NCI-H460 (cell line): ENCODE measurements at regions not wholly inside any gene's neighbourhood (a gene's known extent, or its start where the extent isn't known, plus 50 kb on each side); places are given as distances from the start of the nearest gene placed in this dataset.
"Not testable (repeated sequence)": the region's sequence is repeated elsewhere in the genome, so short reads cannot be mapped to it uniquely, and the experiment has no call there.

Source experiments
- DNase-seq: peaks from one replicate; pipeline ENCODE4 v3.0.0-alpha.2; 2016; ENCODE audit warnings: low read depth; ENCODE audit errors: extremely low read depth

GRCh38 chr17:51434434-51435170, 174.3 kb downstream of the UTP18 start:
- DNase-seq = no peak

- DNase-seq = no peak
Observed at GRCh38 chr17:51435171-51435552, 174.8 kb downstream of the UTP18 start.

DNA sequence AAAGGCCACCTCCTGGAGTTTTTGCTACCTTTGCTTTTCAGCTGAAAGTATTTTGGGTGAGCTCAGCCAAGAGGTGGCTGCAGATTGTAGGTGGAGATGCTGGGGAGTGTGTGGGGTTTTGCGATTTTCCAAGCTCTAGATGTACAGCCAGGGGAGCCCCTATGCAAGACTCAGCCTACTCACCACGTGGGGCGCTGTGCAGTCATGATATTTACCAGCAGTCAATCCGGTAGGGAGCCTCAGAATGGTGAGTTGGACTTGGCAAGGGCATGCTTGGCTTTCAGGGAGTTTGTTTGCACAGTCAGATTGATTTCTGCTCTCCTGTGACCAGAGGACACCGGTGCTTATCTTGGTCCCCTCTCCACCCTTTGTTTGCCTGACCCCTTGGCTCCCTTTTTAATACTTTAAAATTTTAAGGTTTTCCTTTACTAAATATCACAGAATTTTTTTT, 175.3 kb downstream of the UTP18 start:
- peak; percentile 74 for DNase-seq

- DNase-seq = no peak
Observed at GRCh38 chr17:51439395-51440229, 179.3 kb downstream of the UTP18 start.

DNA sequence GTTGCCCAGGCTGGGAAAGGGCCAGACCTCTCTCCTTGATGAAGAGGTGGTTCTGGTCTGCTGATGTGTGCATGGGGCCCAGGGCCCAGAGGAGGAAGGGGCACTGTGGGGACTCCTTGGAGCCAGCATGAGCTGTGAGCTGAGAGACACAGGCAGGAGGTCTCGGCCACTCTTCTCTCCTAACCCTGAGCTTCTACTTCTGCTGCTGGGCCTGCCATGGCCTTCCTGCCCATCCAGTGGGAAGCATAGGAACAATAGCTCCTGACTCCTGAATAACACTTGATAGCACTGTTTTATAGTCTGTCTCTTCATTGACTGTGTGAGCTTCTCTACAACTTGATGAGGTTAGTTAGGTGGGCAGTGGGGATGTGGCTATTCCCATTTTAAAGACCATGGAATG, 181.1 kb downstream of the UTP18 start:
- no peak for DNase-seq

DNA sequence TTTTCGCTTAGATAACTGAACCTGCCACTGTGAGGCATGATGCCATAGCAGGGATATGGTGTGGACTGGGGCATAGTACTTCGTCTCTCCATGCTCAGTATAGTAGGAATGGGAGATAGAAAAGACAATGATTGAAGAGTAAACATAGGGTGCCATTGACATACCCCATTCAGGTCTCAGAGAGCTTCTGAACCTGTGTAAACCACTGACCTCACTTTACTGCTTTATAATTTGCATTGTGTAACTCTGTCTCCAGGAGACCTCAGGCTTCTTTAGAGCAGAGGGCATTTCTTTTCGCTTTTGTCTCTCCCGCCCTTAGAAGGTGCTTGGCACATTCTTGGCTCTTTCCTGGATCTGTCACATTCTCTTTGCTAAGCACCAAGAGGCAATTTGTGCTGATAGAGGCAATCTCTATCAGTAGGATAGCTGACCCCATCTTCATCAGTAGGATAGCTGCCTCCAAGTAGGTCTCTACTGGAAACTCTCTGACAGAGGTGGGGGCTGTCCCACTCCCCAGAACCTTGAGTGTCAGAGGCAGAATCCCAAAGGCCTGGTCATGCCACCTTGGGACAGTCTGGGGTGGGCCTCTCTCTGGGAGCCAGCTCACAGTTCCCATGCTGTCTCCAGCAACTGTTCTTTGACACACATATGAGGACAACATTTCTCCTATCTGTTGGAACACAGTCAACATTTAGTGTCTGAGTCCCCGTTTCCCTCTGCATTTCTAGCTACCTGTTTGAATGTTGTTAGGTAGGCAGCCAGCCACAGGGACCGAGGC, 181.9 kb downstream of the UTP18 start:
- DNase-seq = no peak

GRCh38 chr17:51443646-51444045, 183.3 kb downstream of the UTP18 start:
- no peak for DNase-seq

DNA sequence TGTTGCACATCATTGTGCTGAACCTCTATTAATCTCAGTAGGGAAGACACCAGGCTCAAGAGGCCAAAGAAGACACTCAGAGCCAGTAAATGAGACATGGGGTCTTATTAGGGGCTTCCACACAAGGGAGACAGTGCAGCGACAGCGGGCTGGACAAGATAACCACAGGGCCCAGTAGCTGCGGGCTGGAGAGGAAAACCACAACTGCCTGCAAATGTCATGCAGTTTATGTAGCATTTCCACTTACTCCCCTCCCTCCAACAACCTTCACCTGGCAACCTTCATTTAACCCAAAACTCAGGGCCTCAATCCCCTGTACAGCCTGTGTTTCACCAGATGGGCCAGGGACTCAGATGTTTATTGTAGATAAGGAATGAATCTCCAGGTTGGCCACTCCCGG, 185.6 kb downstream of the UTP18 start:
- no peak for DNase-seq

- DNase-seq = no peak
Observed at GRCh38 chr17:51454456-51454978, 194.2 kb downstream of the UTP18 start.

DNA sequence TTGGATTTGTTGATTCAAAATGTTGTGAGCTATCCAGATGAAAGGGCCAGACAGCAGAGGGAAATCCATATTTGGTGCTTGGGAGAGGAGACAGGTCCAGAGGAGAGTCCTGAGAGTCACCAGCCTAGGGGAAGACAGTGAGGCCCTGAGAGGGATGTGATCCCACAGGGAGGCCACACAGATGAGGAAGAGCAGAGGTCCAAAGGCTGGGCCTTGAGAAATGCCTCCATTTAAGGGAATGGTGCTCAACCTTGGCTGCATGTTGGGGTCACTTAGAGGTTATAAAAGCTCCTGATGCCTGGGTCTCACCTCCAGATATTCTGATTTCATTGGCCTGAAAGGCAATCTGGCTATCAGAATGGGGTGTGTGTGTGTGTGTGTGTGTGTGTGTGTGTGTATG, 194.9 kb downstream of the UTP18 start:
- DNase-seq = no peak

DNA sequence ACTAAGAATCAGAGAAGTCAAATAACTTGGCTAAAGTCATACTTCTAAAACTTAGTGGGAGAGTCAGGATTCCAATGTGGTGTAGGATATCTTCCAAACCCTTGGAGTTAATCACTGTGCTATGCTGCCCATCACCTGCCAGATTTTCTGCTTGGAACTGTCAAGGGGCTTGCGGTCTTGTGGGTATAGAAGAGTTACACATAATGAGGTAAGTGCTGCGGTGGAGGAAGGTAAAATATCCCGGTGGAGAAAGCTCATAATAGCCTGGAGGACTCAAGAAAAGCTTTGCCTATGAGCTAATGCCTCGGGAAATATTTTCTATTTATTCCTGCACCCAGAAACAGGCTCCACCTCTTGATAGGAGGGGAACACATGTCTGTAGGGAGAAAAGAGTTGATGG, 195.6 kb downstream of the UTP18 start:
- no peak for DNase-seq

- no peak for DNase-seq
Observed at GRCh38 chr17:51456942-51457341, 196.6 kb downstream of the UTP18 start.

- DNase-seq = peak; percentile 65
Observed at GRCh38 chr17:51461578-51462004, 201.2 kb downstream of the UTP18 start.

- no peak for DNase-seq
Observed at GRCh38 chr17:51463353-51463752, 203.0 kb downstream of the UTP18 start.

GRCh38 chr17:51467336-51467735, 207.0 kb downstream of the UTP18 start:
- DNase-seq = no peak

DNA sequence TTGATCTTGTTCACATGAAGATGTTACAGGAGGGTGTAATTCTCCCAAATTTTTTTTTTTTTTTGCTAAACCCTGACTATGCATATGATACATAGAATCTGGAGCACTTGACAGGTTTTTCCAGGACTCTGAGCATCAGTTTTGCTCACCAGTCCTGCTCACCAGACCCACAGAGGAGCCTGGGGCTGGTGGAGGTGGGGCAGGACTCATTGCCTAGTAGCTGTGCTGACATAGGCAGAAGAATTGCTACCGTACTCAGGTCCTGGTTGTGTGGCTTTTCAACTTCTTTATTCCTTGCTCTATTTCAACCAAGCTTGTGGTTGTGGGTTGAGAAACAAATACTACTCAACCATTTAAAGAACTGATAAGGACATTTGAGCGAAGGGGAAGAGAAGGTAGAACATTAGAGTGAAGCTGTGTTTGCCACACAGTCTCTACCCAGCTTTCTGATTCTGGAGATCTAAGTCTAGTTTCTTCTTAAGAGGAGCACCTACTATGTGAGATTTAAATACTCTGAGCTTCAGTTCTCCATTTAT, 212.4 kb downstream of the UTP18 start:
- DNase-seq = no peak

DNA sequence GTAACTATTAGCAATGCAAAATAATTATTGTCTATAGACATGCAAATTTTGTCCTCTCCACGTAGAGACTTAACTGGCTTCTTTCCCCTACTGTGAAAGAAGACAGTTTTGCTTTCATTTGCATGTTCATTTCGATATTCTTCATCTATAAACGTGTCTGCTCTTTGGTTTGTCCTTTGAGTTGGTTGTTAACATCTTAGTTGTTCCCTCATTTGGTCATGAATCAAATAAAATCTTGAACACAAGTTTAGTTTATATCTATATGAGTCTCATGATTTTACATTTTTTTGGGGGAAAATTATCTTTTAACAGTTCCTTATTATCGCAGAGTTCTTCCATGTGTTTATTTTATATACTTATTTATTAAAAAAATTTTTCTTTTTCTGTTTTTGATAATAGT, 214.4 kb downstream of the UTP18 start:
- no peak for DNase-seq

DNA sequence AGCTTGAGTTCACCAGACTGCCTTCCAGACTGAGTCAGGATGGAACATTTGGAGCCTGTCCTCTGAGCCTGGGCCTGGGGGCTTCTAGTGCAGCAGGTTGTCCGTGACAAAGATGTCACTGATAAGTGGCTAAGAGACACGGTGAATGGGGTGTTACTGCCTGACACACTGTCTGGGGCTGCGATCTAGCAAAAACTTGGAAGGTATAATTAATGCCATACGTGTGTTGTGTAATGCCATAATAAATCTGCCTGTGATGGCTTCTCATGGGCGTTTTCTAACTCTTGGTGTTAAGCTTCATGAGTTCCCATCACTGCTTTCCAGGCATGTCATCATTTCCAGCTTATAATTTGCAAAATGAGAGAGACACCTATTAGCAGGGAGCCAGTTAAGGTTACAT, 215.4 kb downstream of the UTP18 start:
- DNase-seq = no peak

- DNase-seq = no peak
Observed at GRCh38 chr17:51479303-51479702, 219.0 kb downstream of the UTP18 start.

DNA sequence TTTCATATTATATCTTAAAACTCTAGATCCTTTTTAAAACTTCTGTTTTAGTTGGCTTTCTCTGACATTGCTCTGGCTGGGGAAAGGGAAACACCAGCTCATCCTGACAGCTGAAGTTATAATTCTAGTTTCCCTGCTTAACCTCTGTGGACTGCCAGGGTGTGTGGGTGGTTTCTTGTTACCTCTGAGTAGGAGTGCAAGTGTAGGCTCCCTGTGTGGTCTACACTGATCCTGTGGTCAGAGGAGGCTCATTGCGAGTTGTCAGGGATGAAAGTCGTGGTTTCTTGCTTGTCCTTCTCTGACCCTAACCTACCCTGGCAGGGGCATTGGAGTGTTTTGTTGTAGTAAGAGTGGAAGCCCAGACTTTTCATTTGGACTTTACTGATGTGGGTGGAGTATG, 221.0 kb downstream of the UTP18 start:
- no peak for DNase-seq

- DNase-seq = not testable (repeated sequence)
Observed at GRCh38 chr17:51482248-51482647, 221.9 kb downstream of the UTP18 start.
